ENCODE measurements at regions not wholly inside any gene's neighbourhood (a gene's known extent, or its start where the extent isn't known, plus 50 kb on each side); places are given as distances from the start of the nearest gene placed in this dataset.
A peak's percentile ranks its signal among the peaks of the same experiment; 100 is the strongest.
"Not testable (repeated sequence)": the region's sequence is repeated elsewhere in the genome, so short reads cannot be mapped to it uniquely, and the experiment has no call there.

DNA sequence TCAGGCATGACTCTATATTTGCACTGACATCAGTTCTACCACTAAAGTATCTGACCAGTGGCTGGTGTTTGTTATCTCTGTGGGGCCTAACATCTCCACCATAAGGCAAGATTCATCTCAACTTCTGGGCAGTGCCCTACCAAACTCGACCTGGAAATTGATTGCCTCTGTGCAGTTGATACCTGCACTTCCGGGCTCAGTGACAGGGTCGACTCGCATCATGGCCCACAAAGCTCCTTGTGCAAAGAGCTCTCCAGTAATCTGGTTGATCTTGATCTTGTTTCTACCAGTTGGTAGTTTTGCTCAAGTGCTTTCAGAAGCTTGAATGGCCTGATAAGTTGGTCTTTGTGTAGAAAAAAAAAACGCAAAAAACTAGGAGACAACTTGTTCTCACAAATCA lies 501.1 kb upstream of the JAG1 start:
- DNase-seq (ENCODE audit: low read depth), result no peak

DNA sequence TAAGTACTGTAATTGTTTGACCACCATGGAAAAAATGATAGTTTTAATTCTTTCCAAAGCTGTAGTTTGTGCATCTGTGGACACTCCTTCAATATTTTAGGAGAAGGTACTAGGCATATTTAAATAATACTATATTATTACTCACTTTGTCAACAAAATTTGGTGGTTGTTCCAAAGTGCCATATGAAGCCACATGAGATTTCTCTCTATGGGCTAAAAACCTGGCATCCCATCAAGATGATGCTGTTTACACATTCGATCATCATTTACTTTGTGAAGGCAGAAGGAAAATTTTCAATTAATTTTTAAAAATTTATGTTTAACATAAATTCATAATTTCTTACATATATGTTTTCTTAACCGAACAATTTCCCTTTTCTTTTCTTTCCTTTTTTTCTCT lies 502.6 kb upstream of the JAG1 start:
- no peak for DNase-seq (ENCODE audit: low read depth)

DNA sequence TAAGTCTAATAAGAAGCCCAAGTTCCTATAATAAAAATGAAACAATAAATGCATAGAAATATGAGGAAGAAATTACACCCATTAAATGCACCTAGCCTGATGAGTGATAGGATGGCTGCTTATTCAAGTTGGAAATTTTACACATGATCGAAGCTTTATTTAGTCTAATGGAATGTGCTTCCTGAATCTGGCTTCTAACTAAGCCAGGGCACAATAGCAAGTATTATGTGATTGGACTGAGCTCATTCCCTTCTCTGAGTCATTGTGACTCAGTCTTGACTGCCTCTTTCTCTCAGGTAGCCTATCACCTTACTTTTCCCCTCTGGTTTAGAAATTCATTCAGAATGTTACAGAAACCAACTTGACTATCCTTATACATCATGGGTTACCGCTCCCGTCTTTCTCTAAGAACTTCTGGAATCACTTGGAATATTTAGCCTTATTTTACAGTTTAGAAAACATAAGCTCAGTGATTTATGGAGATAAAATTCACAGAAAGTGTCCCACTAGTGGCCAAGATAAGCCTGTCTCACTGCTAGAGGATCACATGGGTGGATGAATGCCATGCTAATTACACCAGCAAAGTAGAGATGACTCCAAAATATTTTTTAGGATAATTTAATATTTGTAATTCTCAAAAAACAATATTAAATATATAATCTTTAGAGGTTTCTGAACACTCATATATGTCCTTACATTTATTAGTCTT lies 505.3 kb upstream of the JAG1 start:
- DNase-seq (ENCODE audit: low read depth), result peak; percentile 49

GRCh38 chr20:11180186-11180585 lies 506.4 kb upstream of the JAG1 start:
- no peak for DNase-seq (ENCODE audit: low read depth)

- not testable (repeated sequence) for DNase-seq (ENCODE audit: low read depth)
Measured at GRCh38 chr20:11181129-11181528, 507.3 kb upstream of the JAG1 start.

DNA sequence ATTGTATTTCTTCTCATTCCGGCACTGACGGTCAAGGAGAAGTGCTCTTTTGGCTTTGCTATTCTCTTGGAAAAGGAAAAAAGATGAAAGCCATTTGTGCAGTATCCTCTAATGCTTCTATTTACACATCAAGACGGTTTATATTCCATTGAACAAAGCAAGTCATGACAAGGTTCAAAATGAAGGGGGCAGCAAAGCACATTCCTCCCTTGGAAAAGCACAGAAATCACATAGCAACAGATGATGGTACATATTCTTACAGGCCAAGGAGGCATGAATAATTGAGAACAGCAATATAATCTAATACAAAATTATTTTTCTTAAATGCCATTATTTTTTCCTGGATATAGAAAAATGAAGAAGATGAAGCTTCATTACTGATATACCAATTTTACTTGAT lies 508.2 kb upstream of the JAG1 start:
- no peak for DNase-seq (ENCODE audit: low read depth)

- peak; percentile 34 for DNase-seq (ENCODE audit: low read depth)
Measured at GRCh38 chr20:11182720-11183119, 508.9 kb upstream of the JAG1 start.

DNA sequence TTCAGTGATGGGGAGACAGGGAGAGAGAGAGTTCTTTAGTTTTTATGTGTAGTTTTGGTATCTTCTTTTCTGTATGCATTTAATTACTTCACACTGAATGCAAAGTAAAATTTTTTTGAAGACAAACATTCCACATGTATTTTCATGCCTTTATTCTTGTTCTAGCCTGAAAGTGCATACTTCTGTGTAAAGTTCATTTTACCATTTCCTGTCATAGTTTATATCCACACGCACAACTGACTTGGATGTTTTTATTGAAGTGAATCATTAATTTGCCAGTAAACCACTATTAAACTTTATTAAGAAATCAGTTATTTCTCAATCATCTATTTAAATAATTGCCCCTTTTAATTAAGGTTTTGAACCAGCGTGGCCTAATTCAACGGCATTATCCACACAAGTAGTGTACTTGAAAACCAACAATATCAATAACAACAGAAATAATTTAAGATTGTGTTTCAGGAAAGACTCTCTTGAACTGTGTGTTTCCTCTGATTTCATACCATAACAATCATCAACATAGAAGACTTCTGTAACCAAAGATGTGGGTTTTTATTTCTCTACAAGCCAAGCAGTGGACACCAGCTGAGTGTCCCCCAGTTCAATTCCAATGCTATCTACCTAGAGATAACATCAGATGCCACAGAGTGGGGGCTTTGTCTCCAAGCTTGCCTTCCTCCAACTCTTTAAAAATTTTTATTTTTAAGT lies 512.7 kb upstream of the JAG1 start:
- no peak for DNase-seq (ENCODE audit: low read depth)

GRCh38 chr20:11188843-11189603 lies 515.2 kb upstream of the JAG1 start:
- DNase-seq (ENCODE audit: low read depth), result no peak

GRCh38 chr20:11190741-11191140 lies 516.9 kb upstream of the JAG1 start:
- no peak for DNase-seq (ENCODE audit: low read depth)

GRCh38 chr20:11192106-11192505 lies 518.3 kb upstream of the JAG1 start:
- DNase-seq (ENCODE audit: low read depth), result no peak

DNA sequence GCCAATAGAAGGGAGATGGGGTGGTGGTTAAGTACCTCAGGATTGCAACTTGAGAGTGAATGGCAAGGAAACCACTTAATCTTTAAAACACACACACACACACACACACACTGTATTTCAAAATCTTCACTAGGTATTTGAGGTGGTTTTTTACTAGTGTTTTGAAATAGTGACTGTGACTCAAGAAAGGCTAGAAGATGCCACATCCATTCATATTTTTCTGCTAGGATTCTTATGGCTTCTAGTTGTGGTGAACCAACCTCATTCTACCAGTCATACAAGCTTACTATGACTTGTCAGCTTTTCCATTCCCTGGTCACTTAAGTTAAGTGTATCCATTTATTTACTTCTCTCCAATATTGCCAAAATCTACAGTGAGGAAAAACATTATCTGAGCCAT lies 519.4 kb upstream of the JAG1 start:
- peak; percentile 70 for DNase-seq (ENCODE audit: low read depth)

DNA sequence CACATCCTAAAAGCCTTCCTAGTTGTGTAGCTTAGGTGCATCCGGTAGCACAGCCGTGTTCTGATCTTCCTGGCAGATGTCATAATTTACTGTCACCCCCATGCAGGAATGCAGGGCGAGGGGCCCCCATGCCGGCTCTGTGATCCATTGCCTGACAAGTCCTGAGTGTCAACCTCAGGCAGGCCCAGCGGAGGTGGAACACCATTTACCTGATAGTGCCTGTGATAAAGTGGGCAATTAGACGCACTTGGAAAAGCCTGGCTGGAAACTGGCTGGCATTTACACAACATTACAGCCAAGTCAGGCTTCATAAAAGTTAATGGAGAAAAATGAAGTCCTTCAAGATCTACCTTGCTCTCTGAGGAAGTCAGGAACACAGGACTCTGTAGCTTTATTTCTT lies 521.4 kb upstream of the JAG1 start:
- DNase-seq (ENCODE audit: low read depth), result no peak

- peak; percentile 64 for DNase-seq (ENCODE audit: low read depth)
Measured at GRCh38 chr20:11195899-11196558, 522.2 kb upstream of the JAG1 start.

DNA sequence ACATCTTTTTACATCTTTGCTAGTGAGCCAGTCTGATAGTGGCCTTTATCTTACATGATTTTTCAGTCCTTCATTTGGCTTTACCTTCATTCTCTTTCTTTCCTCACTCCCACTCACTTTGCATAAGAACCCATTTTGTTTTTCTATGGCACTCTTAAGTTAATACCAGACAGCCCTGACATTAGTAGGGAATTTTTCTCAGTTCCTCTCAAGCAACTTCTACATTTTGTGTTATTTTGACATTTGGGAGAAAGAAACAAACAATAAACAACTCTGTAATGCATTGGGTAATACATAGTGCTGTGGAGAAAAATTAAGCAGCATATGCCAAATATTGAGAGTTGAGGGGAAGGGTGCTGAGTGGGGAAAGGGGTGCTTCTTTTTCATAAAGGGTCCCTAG lies 524.1 kb upstream of the JAG1 start:
- DNase-seq (ENCODE audit: low read depth), result no peak

DNA sequence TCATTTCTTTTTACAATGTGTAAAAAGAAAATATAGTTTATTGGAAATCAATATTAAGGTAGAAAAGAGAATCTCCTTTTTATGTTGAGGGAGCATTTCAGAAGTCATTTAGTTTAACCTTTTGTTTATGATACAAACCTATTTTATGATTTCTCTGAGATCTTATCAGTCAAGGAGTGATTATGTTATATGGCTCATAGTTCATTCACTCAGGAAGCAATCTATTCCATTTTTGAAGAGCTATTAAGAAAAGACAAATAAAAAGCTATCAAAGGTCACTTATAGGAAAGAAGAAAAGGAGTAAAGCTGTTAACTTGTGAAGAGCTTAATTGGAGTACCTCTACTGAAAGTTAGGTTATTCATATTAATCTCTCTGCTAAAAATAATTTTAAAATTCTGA lies 526.6 kb upstream of the JAG1 start:
- DNase-seq (ENCODE audit: low read depth), result no peak

GRCh38 chr20:11204926-11205768 lies 531.3 kb upstream of the JAG1 start:
- peak; percentile 67 for DNase-seq (ENCODE audit: low read depth)

- no peak for DNase-seq (ENCODE audit: low read depth)
Measured at GRCh38 chr20:11205769-11206362, 532.1 kb upstream of the JAG1 start.

- DNase-seq (ENCODE audit: low read depth), result peak; percentile 47
Measured at GRCh38 chr20:11207749-11208502, 534.1 kb upstream of the JAG1 start.

DNA sequence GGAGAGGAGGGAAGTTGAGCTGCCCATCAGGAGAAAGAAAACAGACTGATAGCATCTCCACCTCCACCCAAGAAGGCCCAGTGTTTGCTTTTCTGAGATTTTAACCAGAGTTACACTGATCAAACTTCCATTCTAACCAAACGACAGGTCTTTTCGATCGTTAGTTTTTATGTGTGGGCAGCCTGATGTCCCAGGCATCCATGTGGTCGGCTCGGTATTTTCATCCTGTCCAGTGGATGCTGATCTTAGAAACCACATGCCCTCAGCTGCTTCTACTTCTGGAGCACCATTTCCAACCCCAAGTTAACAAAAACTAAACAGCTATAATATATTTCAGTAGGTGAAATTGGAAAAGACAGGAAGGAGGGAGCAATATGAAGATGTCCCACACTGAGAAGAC lies 536.8 kb upstream of the JAG1 start:
- no peak for DNase-seq (ENCODE audit: low read depth)
